HepG2 (cell line): ENCODE measurements at regions not wholly inside any gene's neighbourhood (a gene's known extent, or its start where the extent isn't known, plus 50 kb on each side); places are given as distances from the start of the nearest gene placed in this dataset.

Source experiments
- ATAC-seq: fragments of 200-7000 bp; cut with Tn5 transposase; 3 replicates; pipeline ENCODE4 v1.9.1; 2020; ENCODE audit warnings: mild to moderate bottlenecking, moderate library complexity
- BruUV-seq: library from RNA; stranded (reverse); fragments of 400-500 nt; replicated peaks from 2 replicates; lab custom pipeline; 2021; lab: Mats Ljungman, UMichigan
- CTCF ChIA-PET: fragments of 300-600 bp; formaldehyde crosslinking; extraction: SDS; loops from one replicate; lab custom pipeline; 2021; ENCODE audit warnings: low total read pairs, inconsistent platforms, low intra/inter-chr PET ratio; lab: Yijun Ruan, JAX
- POLR2A ChIA-PET: fragments of 350-600 bp; sonication (Branson Sonifier 250); formaldehyde crosslinking; loops from one replicate; lab custom pipeline; 2020; ENCODE audit warnings: antibody characterized with exemption, inconsistent platforms; lab: Yijun Ruan, JAX
- DNase-seq: peaks from one replicate; pipeline ENCODE4 v3.0.0-alpha.2; 2015; ENCODE audit warnings: low spot score
- FAIRE-seq: peaks from 3 replicates; lab custom pipeline; 2011; peaks lifted over from hg19 to GRCh38; lab: Jason Lieb, UNC
- H2AFZ ChIP-seq: one replicate; pipeline ENCODE4 v1.6.1; 2011; ENCODE audit warnings: low read length, inconsistent platforms
- H3K27ac ChIP-seq: fragments of 300-600 bp; 3 replicates; pipeline ENCODE4 v1.8.0; 2011; ENCODE audit warnings: mixed run types, mild to moderate bottlenecking, mixed read lengths, low read length, inconsistent platforms; ENCODE audit not compliant: insufficient read depth; ENCODE audit errors: extremely low read length
- H3K27me3 ChIP-seq, 2 experiments: fragments of 200-600 bp in 1 of 2; 2 replicates in 1 of 2; 3 replicates in 1 of 2; pipeline versions ENCODE4 v1.6.0 to v1.8.0; 2011; ENCODE audit warnings: low read length in 2 of 2, mild to moderate bottlenecking in 2 of 2, moderate library complexity in 2 of 2, inconsistent platforms in 1 of 2; ENCODE audit not compliant: insufficient read depth in 2 of 2, control insufficient read depth in 1 of 2
- H3K36me3 ChIP-seq, 2 experiments: fragments of 200-600 bp in 1 of 2; replicated peaks in 1 of 2; 2 replicates in 1 of 2; 3 replicates in 1 of 2; pipeline versions ENCODE4 v1.5.1 to v1.8.0; 2011; ENCODE audit warnings: low read length in 2 of 2, inconsistent platforms in 1 of 2; ENCODE audit not compliant: insufficient read depth in 2 of 2, control insufficient read depth in 1 of 2
- H3K4me1 ChIP-seq: 2 replicates; pipeline ENCODE4 v1.5.1; 2012; ENCODE audit warnings: low read length, inconsistent platforms; ENCODE audit not compliant: insufficient read depth
- H3K4me2 ChIP-seq: 2 replicates; pipeline ENCODE4 v1.6.0; 2011; ENCODE audit warnings: low read depth, low read length, inconsistent platforms
- H3K4me3 ChIP-seq, 3 experiments: fragments of 200-600 bp in 1 of 3; sonication (generic), shearing (Covaris generic) in 1 of 3; replicated peaks in 1 of 3; 2 replicates each; pipeline ENCODE4 v1.5.1; 2011 to 2016; ENCODE audit warnings: low read length in 3 of 3, inconsistent platforms in 2 of 3, low read depth in 2 of 3, mild to moderate bottlenecking in 2 of 3, control low read depth in 1 of 3, mixed read lengths in 1 of 3; ENCODE audit not compliant: insufficient read depth in 1 of 3
- H3K79me2 ChIP-seq: one replicate; pipeline ENCODE4 v1.6.1; 2011; ENCODE audit warnings: low read length, inconsistent platforms; ENCODE audit not compliant: insufficient read depth
- H3K9ac ChIP-seq: 2 replicates; pipeline ENCODE4 v1.6.0; 2011; ENCODE audit warnings: mild to moderate bottlenecking, low read depth, low read length, inconsistent platforms; ENCODE audit not compliant: insufficient read depth
- H3K9me3 ChIP-seq: 2 replicates; pipeline ENCODE4 v1.5.1; 2012; ENCODE audit warnings: mild to moderate bottlenecking, low read length
- H4K20me1 ChIP-seq: 2 replicates; pipeline ENCODE4 v1.6.0; 2011; ENCODE audit warnings: inconsistent platforms, mild to moderate bottlenecking, low read length, moderate library complexity; ENCODE audit not compliant: insufficient read depth
- FUBP1 ChIP-seq: sonication (generic); formaldehyde crosslinking; IDR thresholded peaks from 2 replicates; pipeline ENCODE4 v1.5.1; 2020; ENCODE audit warnings: missing genetic modification reagents, mild to moderate bottlenecking, borderline replicate concordance
- GLMP ChIP-seq: sonication (generic); formaldehyde crosslinking; IDR thresholded peaks from 2 replicates; pipeline ENCODE4 v1.9.0; 2021; ENCODE audit warnings: missing genetic modification reagents, mild to moderate bottlenecking, borderline replicate concordance
- HNF1A ChIP-seq, 2 experiments: sonication (generic) in 1 of 2; formaldehyde crosslinking in 1 of 2; IDR thresholded peaks; 2 replicates each; pipeline versions ENCODE4 v1.4.0 to v1.6.1; 2016 to 2020; ENCODE audit warnings: borderline replicate concordance in 1 of 2, low read depth in 1 of 2, mild to moderate bottlenecking in 1 of 2, missing genetic modification reagents in 1 of 2
- MXI1 ChIP-seq: IDR thresholded peaks from 3 replicates; pipeline ENCODE4 v1.6.1; 2012; ENCODE audit warnings: low read depth, low read length, inconsistent platforms, borderline replicate concordance
- NCOA5 ChIP-seq: sonication (generic); formaldehyde crosslinking; IDR thresholded peaks from 2 replicates; pipeline ENCODE4 v1.4.0; 2020; ENCODE audit warnings: missing genetic modification reagents
- POGK ChIP-seq: sonication (generic); formaldehyde crosslinking; conservative IDR thresholded peaks from 2 replicates; pipeline ENCODE4 v1.8.0; 2022; ENCODE audit warnings: mild to moderate bottlenecking, moderate library complexity, missing genetic modification reagents
- SIN3A ChIP-seq: IDR thresholded peaks from 2 replicates; pipeline ENCODE4 v1.6.1; 2011; ENCODE audit warnings: low read depth, mild to moderate bottlenecking, control low read depth, low read length, borderline replicate concordance
- SKI ChIP-seq: fragments of 450-650 bp; IDR thresholded peaks from one replicate; pipeline ENCODE4 v1.6.1; 2018; ENCODE audit warnings: mild to moderate bottlenecking; ENCODE audit not compliant: partially characterized antibody
- SRSF4 ChIP-seq: fragments of 200-400 bp; formaldehyde crosslinking; IDR thresholded peaks from one replicate; pipeline ENCODE4 v1.6.1; 2018; ENCODE audit warnings: mild to moderate bottlenecking, low read depth, low read length, moderate library complexity; ENCODE audit not compliant: poor library complexity, severe bottlenecking
- TBX2 ChIP-seq: sonication (generic); formaldehyde crosslinking; IDR thresholded peaks from 2 replicates; pipeline ENCODE4 v1.5.0; 2020; ENCODE audit warnings: missing genetic modification reagents, mild to moderate bottlenecking, borderline replicate concordance
- TMF1 ChIP-seq: sonication (generic); formaldehyde crosslinking; IDR thresholded peaks from 2 replicates; pipeline ENCODE4 v1.8.1; 2022; ENCODE audit warnings: low read depth, missing genetic modification reagents
- ZNF235 ChIP-seq: sonication (generic); formaldehyde crosslinking; IDR thresholded peaks from 2 replicates; pipeline ENCODE4 v1.8.1; 2023; ENCODE audit warnings: mild to moderate bottlenecking, missing genetic modification reagents, borderline replicate concordance
- WGBS: methylation state at CpG from one replicate; pipeline ENCODE4 v1.1.6; 2017; ENCODE audit warnings: low lambda C conversion rate; 5-methylcytosine and 5-hydroxymethylcytosine counted together
- in situ Hi-C: cut with HindIII; loops from 2 replicates; pipeline ENCODE4 v1.10.0; 2017; ENCODE audit warnings: low pct_unique_long_range_greater_than_20kb; ENCODE audit not compliant: extremely low pct_ligation_motif_present
- intact Hi-C: fragments of 100-400 bp; cut with micrococcal nuclease; formaldehyde crosslinking; loops from one replicate; pipeline ENCODE4 v1.10.0; 2022; ENCODE audit not compliant: unreplicated experiment

- CTCF ChIA-PET = no interaction called here
- 27% methylated on average over 7 of the region's 7 CpGs for WGBS
- Histone ChIP-seq H3K4me2 (no peak overlapping the region), H3K79me2 (no peaks in the 10 kb centered on the region), H3K9ac (no peak overlapping the region), H3K36me3 (no peaks in the 10 kb centered on the region), H2AFZ (no peak overlapping the region), H4K20me1 (no peaks in the 10 kb centered on the region), H3K9me3 (peaks cover 31% of the 10 kb centered on the region), H3K4me3 (no peak overlapping the region), H3K4me1 (no peaks in the 10 kb centered on the region), H3K27ac (no peak overlapping the region), H3K27me3 (no peaks in the 10 kb centered on the region; a peak in 1 of 5 replicates)
- in situ Hi-C loops = no loop called here
- intact Hi-C loops = no loop called here
- DNase-seq (no peak), FAIRE-seq (no peak), ATAC-seq (no peak)
- no TSS peak for BruUV-seq
- POLR2A ChIA-PET = no interaction called here
- no peak for TF ChIP-seq SKI
- no peak for TF ChIP-seq TMF1 (CRISPR knock-in tag)
- no peak for TF ChIP-seq FUBP1 (CRISPR knock-in tag)
- no peak for TF ChIP-seq GLMP (CRISPR knock-in tag)
- TF ChIP-seq SIN3A = no peak
- TF ChIP-seq SRSF4 = no peak
- no peak for TF ChIP-seq POGK (CRISPR knock-in tag)
- TF ChIP-seq ZNF235 = no peak
- TF ChIP-seq HNF1A (IDR thresholded peaks at IDR 0.05; ENCODE audit: low read depth) = no peak
- no peak for TF ChIP-seq HNF1A (CRISPR knock-in tag; IDR thresholded peaks at IDR 0.05; ENCODE audit: borderline replicate concordance)
- no peak for TF ChIP-seq TBX2 (CRISPR knock-in tag)
- no peak for TF ChIP-seq MXI1
- no peak for TF ChIP-seq NCOA5
Observed at GRCh38 chr13:105627270-105627669, 908.2 kb downstream of the EFNB2 start.
